ENCODE measurements at regions not wholly inside any gene's neighbourhood (a gene's known extent, or its start where the extent isn't known, plus 50 kb on each side); places are given as distances from the start of the nearest gene placed in this dataset.

DNA sequence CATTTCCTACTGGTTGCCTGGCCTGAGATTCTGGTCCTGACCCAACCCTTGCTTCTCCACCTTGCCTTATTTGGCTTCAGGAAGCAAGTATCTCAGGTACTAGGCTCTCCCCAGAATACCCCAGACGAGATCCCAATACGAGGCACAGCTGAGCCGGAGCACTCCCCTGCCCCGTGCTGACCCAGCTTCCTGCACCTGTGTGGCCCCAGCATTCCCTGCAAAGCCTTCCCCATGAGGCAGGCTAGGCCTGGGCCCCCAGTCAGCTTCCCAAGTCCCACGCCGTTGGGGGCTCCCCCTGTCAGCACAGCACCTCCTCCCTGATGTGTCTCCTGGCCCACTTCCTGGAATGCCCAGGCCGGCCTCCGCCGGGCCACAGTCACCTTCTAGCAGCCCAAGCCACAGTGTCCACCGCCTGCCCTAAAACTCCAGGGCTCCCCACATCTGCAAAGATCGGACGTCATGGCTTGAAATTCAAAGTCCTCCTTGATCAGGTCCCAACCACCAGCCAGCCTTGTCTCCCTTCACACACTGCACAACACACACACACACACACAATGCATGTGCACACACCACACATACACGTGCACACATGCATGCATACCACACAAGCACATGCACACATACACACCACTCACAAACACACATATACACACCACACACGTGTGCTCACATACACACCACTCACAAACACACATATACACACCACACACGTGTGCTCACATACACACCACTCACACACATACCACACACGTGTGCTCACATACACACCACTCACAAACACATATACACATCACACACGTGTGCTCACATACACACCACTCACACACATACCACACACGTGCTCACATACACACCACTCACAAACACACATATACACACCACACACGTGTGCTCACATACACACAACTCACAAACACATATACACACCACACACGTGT is 78.9 kb upstream of the FOXK1 start:
- no peak for TF ChIP-seq CTCF (IDR thresholded peaks at IDR 0.05; ENCODE audit: poor library complexity, severe bottlenecking)
- TF ChIP-seq RAD21 (conservative IDR thresholded peaks at IDR 0.05): no peak
- no peak for TF ChIP-seq REST (IDR thresholded peaks at IDR 0.05; ENCODE audit: borderline replicate concordance)
- TF ChIP-seq POLR2AphosphoS5 (IDR thresholded peaks at IDR 0.05): no peak
- no peak for TF ChIP-seq TAF1 (IDR thresholded peaks at IDR 0.05; ENCODE audit: low read depth)
- TF ChIP-seq EZH2 (IDR thresholded peaks at IDR 0.05; ENCODE audit: borderline replicate concordance, insufficient read depth, low read length, poor library complexity, severe bottlenecking): no peak
- TF ChIP-seq EP300 (conservative IDR thresholded peaks at IDR 0.05; ENCODE audit: poor library complexity, severe bottlenecking): no peak
- no peak for TF ChIP-seq SMC3 (conservative IDR thresholded peaks at IDR 0.05; ENCODE audit: poor library complexity)

Measured in neural cell (in vitro differentiated cells).